Ovary (tissue), 7 donors: ENCODE measurements at regions not wholly inside any gene's neighbourhood (a gene's known extent, or its start where the extent isn't known, plus 50 kb on each side); places are given as distances from the start of the nearest gene placed in this dataset.

Experiments used
- DNase-seq, 5 donors: peaks; one replicate each; pipeline ENCODE4 v3.0.0-alpha.2; 2019 to 2020
- H3K27ac ChIP-seq, 2 donors: fragments of 200-600 bp; one replicate each; pipeline versions ENCODE4 v1.5.1 to v1.8.0; 2019 to 2022
- H3K27me3 ChIP-seq: fragments of 200-600 bp; one replicate; pipeline ENCODE4 v1.8.0; 2022
- H3K36me3 ChIP-seq: fragments of 200-600 bp; sonication (generic); one replicate; pipeline ENCODE4 v1.5.1; 2019
- H3K4me1 ChIP-seq: one replicate; pipeline ENCODE4 v1.8.1; 2013; ENCODE audit warnings: mild to moderate bottlenecking, moderate library complexity; ENCODE audit not compliant: insufficient read depth
- H3K4me3 ChIP-seq: fragments of 200-600 bp; sonication (generic); one replicate; pipeline ENCODE4 v1.5.1; 2017
- H3K9me3 ChIP-seq, 2 donors: fragments of 200-600 bp in 1 of 2; sonication (generic) in 1 of 2; one replicate each; pipeline versions ENCODE4 v1.5.1 to v1.8.1; 2013 to 2019; ENCODE audit warnings: mild to moderate bottlenecking in 1 of 2, moderate library complexity in 1 of 2
- EP300 ChIP-seq: sonication (generic); formaldehyde crosslinking; IDR thresholded peaks from one replicate; pipeline ENCODE4 v1.6.1; 2017; ENCODE audit warnings: antibody characterized with exemption
- POLR2A ChIP-seq: fragments of 450-650 bp; IDR thresholded peaks from one replicate; pipeline ENCODE4 v1.6.1; 2017; ENCODE audit warnings: antibody characterized with exemption, mild to moderate bottlenecking, moderate library complexity
- WGBS, 3 donors: extraction: QIAGEN DNeasy Blood & Tissue Kit in 1 of 3; methylation state at CpG; one replicate each; pipeline versions ENCODE4 v1.1.5 to v1.1.7; 2013 to 2017; 5-methylcytosine and 5-hydroxymethylcytosine counted together
- intact Hi-C, 4 donors: fragments of 100-400 bp; cut with DNase I; formaldehyde crosslinking; loops; one replicate each; pipeline versions ENCODE4 v1.11.0 to v1.15.1; 2022 to 2023
- TF ChIP-seq, protein P1 (sequence below), 3 donors: fragments of 450-650 bp in 2 of 3; fragments of 200-600 bp in 1 of 3; IDR thresholded peaks; one replicate each; pipeline versions ENCODE4 v1.5.1 to v1.8.0; 2016 to 2022; ENCODE audit warnings: antibody characterized with exemption in 3 of 3, mild to moderate bottlenecking in 1 of 3
- donor health status: DM: no; HTN: no; CAD: no; lungs with moderate emphysema.
- donor health status: DM: no; HTN: no; CAD: no.
- donor health status: Bipolar disorder and iron deficiency.
- donor health status: DM: no; HTN: no; CAD: no.
- donor health status: DM: yes; HTN: yes; CAD: no.

DNA sequence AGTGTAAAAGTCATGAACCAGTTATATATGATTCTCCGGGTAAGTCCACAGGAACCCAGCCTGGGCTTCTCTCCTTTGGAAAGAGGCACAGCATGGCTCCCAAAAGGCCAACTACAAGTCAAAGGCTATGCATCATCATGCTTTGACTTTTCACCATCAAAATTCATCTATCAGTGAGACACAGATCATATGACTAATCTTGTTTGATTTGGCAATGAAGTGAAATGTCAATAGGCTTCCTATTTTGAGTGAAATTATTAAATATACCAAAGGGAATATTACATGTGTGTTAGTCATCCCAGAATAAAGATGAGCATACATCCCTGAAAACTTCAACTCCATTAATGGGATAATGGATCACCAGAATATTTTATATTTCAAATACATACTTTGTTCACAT, 83.5 kb upstream of the ADGRL2 start:
- H3K27ac ChIP-seq = no peak overlapping the region
- no peaks in the 10 kb centered on the region for H3K27me3 ChIP-seq
- no peaks in the 10 kb centered on the region for H3K4me1 ChIP-seq
- 86 to 97% (median 93%) methylated on average over 1 of the region's 1 CpG for WGBS, 3 donors
- no peaks in the 10 kb centered on the region for H3K9me3 ChIP-seq
- TF ChIP-seq, protein P1, sequence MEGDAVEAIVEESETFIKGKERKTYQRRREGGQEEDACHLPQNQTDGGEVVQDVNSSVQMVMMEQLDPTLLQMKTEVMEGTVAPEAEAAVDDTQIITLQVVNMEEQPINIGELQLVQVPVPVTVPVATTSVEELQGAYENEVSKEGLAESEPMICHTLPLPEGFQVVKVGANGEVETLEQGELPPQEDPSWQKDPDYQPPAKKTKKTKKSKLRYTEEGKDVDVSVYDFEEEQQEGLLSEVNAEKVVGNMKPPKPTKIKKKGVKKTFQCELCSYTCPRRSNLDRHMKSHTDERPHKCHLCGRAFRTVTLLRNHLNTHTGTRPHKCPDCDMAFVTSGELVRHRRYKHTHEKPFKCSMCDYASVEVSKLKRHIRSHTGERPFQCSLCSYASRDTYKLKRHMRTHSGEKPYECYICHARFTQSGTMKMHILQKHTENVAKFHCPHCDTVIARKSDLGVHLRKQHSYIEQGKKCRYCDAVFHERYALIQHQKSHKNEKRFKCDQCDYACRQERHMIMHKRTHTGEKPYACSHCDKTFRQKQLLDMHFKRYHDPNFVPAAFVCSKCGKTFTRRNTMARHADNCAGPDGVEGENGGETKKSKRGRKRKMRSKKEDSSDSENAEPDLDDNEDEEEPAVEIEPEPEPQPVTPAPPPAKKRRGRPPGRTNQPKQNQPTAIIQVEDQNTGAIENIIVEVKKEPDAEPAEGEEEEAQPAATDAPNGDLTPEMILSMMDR (IDR thresholded peaks at IDR 0.05) = no peak
- no peak for TF ChIP-seq EP300
- no peak for TF ChIP-seq POLR2A
- no peak for DNase-seq
- H3K36me3 ChIP-seq = no peaks in the 10 kb centered on the region
- H3K4me3 ChIP-seq = no peak overlapping the region
- intact Hi-C loops = no loop called here

- no peak for TF ChIP-seq EP300
- TF ChIP-seq, protein P1 (IDR thresholded peaks at IDR 0.05) = no peak
- TF ChIP-seq POLR2A = no peak
- no peak overlapping the region for H3K4me3 ChIP-seq
- no peaks in the 10 kb centered on the region for H3K27me3 ChIP-seq
- H3K4me1 ChIP-seq = no peaks in the 10 kb centered on the region
- no peaks in the 10 kb centered on the region for H3K36me3 ChIP-seq
- no peaks in the 10 kb centered on the region for H3K9me3 ChIP-seq
- 96 to 97% (median 97%) methylated on average over 3 of the region's 3 CpGs for WGBS, 3 donors
- intact Hi-C loops = no loop called here
- DNase-seq = no peak
- no peak overlapping the region for H3K27ac ChIP-seq
Observed at GRCh38 chr1:81715391-81715790, 85.3 kb upstream of the ADGRL2 start.

- DNase-seq = no peak
- Histone ChIP-seq H3K4me3 (no peak overlapping the region), H3K36me3 (no peaks in the 10 kb centered on the region), H3K27ac (no peak overlapping the region), H3K9me3 (no peaks in the 10 kb centered on the region), H3K27me3 (no peaks in the 10 kb centered on the region), H3K4me1 (no peaks in the 10 kb centered on the region)
- TF ChIP-seq EP300 = no peak
- no peak for TF ChIP-seq POLR2A
- TF ChIP-seq, protein P1 (IDR thresholded peaks at IDR 0.05) = no peak
- intact Hi-C loops = no loop called here
Observed at GRCh38 chr1:81714636-81715035, 86.1 kb upstream of the ADGRL2 start.

GRCh38 chr1:81712425-81712824, 88.3 kb upstream of the ADGRL2 start:
- no peak for DNase-seq
- H3K27me3 ChIP-seq = no peaks in the 10 kb centered on the region
- no peak overlapping the region for H3K27ac ChIP-seq
- no peak overlapping the region for H3K4me3 ChIP-seq
- intact Hi-C loops = no loop called here
- no peaks in the 10 kb centered on the region for H3K9me3 ChIP-seq
- whole genome bisulfite sequencing, 3 donors = 93 to 97% (median 94%) methylated on average over 3 of the region's 3 CpGs
- TF ChIP-seq POLR2A (no peak), EP300 (no peak)
- TF ChIP-seq, protein P1 (IDR thresholded peaks at IDR 0.05) = no peak
- no peaks in the 10 kb centered on the region for H3K36me3 ChIP-seq
- no peaks in the 10 kb centered on the region for H3K4me1 ChIP-seq

DNA sequence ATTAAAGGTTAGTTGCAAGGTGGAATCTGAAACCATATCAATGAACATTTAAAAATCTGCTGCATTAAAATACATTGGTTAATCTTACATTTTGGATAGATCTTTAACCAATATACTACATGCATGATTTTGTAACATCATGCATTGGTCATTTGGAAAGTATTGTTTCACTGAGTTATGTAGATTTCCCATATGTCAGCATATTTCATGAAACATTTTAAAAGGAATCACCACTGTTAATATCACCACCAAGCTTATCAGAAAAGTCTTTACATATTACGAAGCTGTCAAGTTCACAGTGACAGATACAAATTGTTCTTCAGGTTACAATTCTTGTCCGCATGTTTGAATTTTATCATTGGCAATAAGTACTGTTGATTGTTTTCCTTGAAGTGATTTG, 89.9 kb upstream of the ADGRL2 start:
- no peaks in the 10 kb centered on the region for H3K9me3 ChIP-seq
- DNase-seq = no peak
- no peak overlapping the region for H3K4me3 ChIP-seq
- no peaks in the 10 kb centered on the region for H3K27me3 ChIP-seq
- no peaks in the 10 kb centered on the region for H3K36me3 ChIP-seq
- intact Hi-C loops = no loop called here
- 89 to 94% (median 91%) methylated on average over 2 of the region's 2 CpGs for WGBS, 3 donors
- no peak for TF ChIP-seq EP300
- TF ChIP-seq, protein P1 (IDR thresholded peaks at IDR 0.05) = no peak
- TF ChIP-seq POLR2A = no peak
- H3K4me1 ChIP-seq = no peaks in the 10 kb centered on the region
- no peak overlapping the region for H3K27ac ChIP-seq
